DMS53 treated with DMSO at 0.1 percent for 48 hours (cell line): ENCODE measurements at regions not wholly inside any gene's neighbourhood (a gene's known extent, or its start where the extent isn't known, plus 50 kb on each side); places are given as distances from the start of the nearest gene placed in this dataset.

Experiments used
- DNase-seq: peaks from one replicate; lab custom pipeline; 2025; ENCODE audit not compliant: unreplicated experiment; lab: John Stamatoyannopoulos, UW

- no peak for DNase-seq
Measured at GRCh38 chr4:61067381-61067780, 132.7 kb upstream of the ADGRL3 start.

- no peak for DNase-seq
Measured at GRCh38 chr4:61068060-61068459, 132.1 kb upstream of the ADGRL3 start.

GRCh38 chr4:61068745-61069144 is 131.4 kb upstream of the ADGRL3 start:
- no peak for DNase-seq

GRCh38 chr4:61070269-61070668 is 129.9 kb upstream of the ADGRL3 start:
- no peak for DNase-seq

- DNase-seq: no peak
Measured at GRCh38 chr4:61079427-61079826, 120.7 kb upstream of the ADGRL3 start.

GRCh38 chr4:61079976-61080375 is 120.2 kb upstream of the ADGRL3 start:
- no peak for DNase-seq

GRCh38 chr4:61085534-61085933 is 114.6 kb upstream of the ADGRL3 start:
- no peak for DNase-seq

- no peak for DNase-seq
Measured at GRCh38 chr4:61086357-61086756, 113.8 kb upstream of the ADGRL3 start.

GRCh38 chr4:61086979-61087378 is 113.1 kb upstream of the ADGRL3 start:
- no peak for DNase-seq

GRCh38 chr4:61094854-61095598 is 105.1 kb upstream of the ADGRL3 start:
- DNase-seq: peak; percentile 3

GRCh38 chr4:61128682-61129081 is 71.4 kb upstream of the ADGRL3 start:
- no peak for DNase-seq

GRCh38 chr4:61129971-61130370 is 70.2 kb upstream of the ADGRL3 start:
- no peak for DNase-seq

GRCh38 chr4:61143461-61143860 is 56.7 kb upstream of the ADGRL3 start:
- no peak for DNase-seq

GRCh38 chr4:61149278-61149677 is 50.8 kb upstream of the ADGRL3 start:
- DNase-seq: no peak
